Activated naive CD8-positive, alpha-beta T cell treated with anti-CD3 and anti-CD28 coated beads, Interleukin-2, amount 10 ng/mL, durations not matched to agents 7 days and 5 days (primary cell): ENCODE measurements at regions not wholly inside any gene's neighbourhood (a gene's known extent, or its start where the extent isn't known, plus 50 kb on each side); places are given as distances from the start of the nearest gene placed in this dataset.
"Not testable (repeated sequence)": the region's sequence is repeated elsewhere in the genome, so short reads cannot be mapped to it uniquely, and the experiment has no call there.

Experiments
- ATAC-seq: fragments of 150-1000 bp; cut with Tn5 transposase; one replicate; pipeline ENCODE4 v1.10.0; 2021; ENCODE audit warnings: low read depth, moderate library complexity
- POLR2A ChIA-PET: fragments of 350-600 bp; sonication (Branson Sonifier 250); formaldehyde crosslinking; loops from one replicate; lab custom pipeline; 2021; ENCODE audit warnings: antibody characterized with exemption; lab: Charles Lee
- DNase-seq: peaks from one replicate; pipeline ENCODE4 v3.0.0; 2021
- H3K27ac Mint-ChIP-seq: one replicate; pipeline ENCODE4 v1.8.0; 2022; ENCODE audit warnings: mild to moderate bottlenecking, mixed read lengths
- H3K27me3 Mint-ChIP-seq: one replicate; pipeline ENCODE4 v1.8.0; 2022; ENCODE audit warnings: mild to moderate bottlenecking, moderate library complexity, mixed read lengths
- H3K36me3 Mint-ChIP-seq: one replicate; pipeline ENCODE4 v1.8.0; 2021; ENCODE audit warnings: mild to moderate bottlenecking, mixed read lengths
- H3K4me1 Mint-ChIP-seq: one replicate; pipeline ENCODE4 v1.8.0; 2021; ENCODE audit warnings: mixed read lengths
- H3K4me3 Mint-ChIP-seq: one replicate; pipeline ENCODE4 v1.8.0; 2022; ENCODE audit warnings: mild to moderate bottlenecking, moderate library complexity, mixed read lengths
- H3K9me3 Mint-ChIP-seq: one replicate; pipeline ENCODE4 v1.8.0; 2021; ENCODE audit warnings: mixed read lengths

DNA sequence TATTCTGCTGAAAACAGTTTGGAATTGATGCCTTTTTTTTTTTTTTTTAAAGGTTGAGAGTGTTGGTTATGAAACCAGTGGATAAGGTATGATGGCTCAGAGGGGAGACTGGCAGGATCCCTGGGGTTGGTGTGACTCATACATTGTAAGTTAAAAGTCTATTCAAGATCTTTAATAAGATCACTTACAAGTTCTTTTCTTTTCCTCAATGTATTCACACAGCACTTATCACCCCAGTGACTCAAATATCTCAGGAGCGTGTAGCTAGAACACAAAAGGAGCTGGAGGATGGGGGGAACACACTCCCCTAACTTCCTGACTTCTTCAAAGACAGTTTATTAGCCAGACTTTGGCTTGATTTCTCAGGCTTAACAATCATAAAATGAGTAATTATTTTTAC lies 285.3 kb downstream of the SV2B start:
- H3K27me3 Mint-ChIP-seq: peaks cover 16% of the 10 kb centered on the region
- DNase-seq (no peak), ATAC-seq (no peak)
- H3K4me3 Mint-ChIP-seq: no peak overlapping the region
- peaks cover 20% of the 10 kb centered on the region for H3K9me3 Mint-ChIP-seq
- H3K4me1 Mint-ChIP-seq: peaks cover 9% of the 10 kb centered on the region
- POLR2A ChIA-PET: no interaction called here
- H3K36me3 Mint-ChIP-seq: peaks cover 30% of the 10 kb centered on the region
- no peak overlapping the region for H3K27ac Mint-ChIP-seq

- ATAC-seq (no peak), DNase-seq (no peak)
- H3K27ac Mint-ChIP-seq: no peak overlapping the region
- peaks cover 12% of the 10 kb centered on the region for H3K9me3 Mint-ChIP-seq
- peaks cover 11% of the 10 kb centered on the region for H3K36me3 Mint-ChIP-seq
- H3K4me3 Mint-ChIP-seq: no peak overlapping the region
- no peaks in the 10 kb centered on the region for H3K4me1 Mint-ChIP-seq
- POLR2A ChIA-PET: no interaction called here
- peaks cover 6% of the 10 kb centered on the region for H3K27me3 Mint-ChIP-seq
Observed at GRCh38 chr15:91393186-91393585, 293.1 kb downstream of the SV2B start.

GRCh38 chr15:91400481-91400880 lies 300.4 kb downstream of the SV2B start:
- Mint-ChIP-seq H3K27me3 (peaks cover 6% of the 10 kb centered on the region), H3K36me3 (peaks cover 14% of the 10 kb centered on the region), H3K4me1 (no peaks in the 10 kb centered on the region), H3K27ac (no peak overlapping the region), H3K4me3 (no peak overlapping the region), H3K9me3 (peaks cover 8% of the 10 kb centered on the region)
- POLR2A ChIA-PET: no interaction called here
- no peak for DNase-seq
- ATAC-seq: no peak

GRCh38 chr15:91407269-91407889 lies 307.3 kb downstream of the SV2B start:
- POLR2A ChIA-PET: interaction anchor here (0.7 to 1.2 kb wide), 3 partner anchors 20 to 64 kb away, joined by 3 to 5 read pairs (median 4); no protein-coding TSS in a partner anchor
- H3K4me3 Mint-ChIP-seq: peak overlapping the region; percentile 26
- peak; percentile 98 for ATAC-seq

DNA sequence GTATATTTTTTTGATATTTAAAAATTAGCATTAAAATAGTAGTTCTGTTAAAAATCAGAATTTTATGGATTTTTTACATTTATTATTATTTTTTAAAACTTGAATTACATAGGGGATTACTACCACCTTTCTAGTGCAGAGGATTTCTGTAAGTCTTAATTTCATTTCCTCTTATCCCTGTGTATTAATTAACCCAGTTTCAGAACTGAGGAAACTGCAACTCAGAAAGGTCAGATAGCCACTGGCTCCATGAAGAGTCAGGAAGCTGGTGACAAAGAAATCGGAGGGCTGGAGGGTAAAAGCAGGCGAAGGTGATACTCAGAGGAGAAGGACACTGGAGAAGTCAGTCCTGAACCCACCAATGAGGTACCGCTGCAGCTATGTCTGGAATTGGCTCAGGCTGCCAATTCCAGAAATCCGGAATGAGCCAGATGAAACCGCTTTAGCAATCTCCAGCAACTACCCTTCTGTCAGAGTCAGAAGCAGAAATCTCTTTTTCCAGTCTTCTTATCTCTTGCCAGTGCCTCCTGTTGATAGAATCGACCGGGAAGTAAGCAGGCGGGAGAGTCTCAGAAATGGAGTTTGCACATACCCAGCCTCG lies 308.5 kb downstream of the SV2B start:
- DNase-seq (no peak), ATAC-seq (no peak)
- H3K36me3 Mint-ChIP-seq: peaks cover 10% of the 10 kb centered on the region
- POLR2A ChIA-PET: no interaction called here
- H3K4me3 Mint-ChIP-seq: no peak overlapping the region
- H3K27ac Mint-ChIP-seq: no peak overlapping the region
- H3K4me1 Mint-ChIP-seq: peaks cover 22% of the 10 kb centered on the region
- H3K9me3 Mint-ChIP-seq: peaks cover 7% of the 10 kb centered on the region
- H3K27me3 Mint-ChIP-seq: peaks cover 5% of the 10 kb centered on the region

More at GRCh38 chr15:91407269-91407889, 307.3 kb downstream of the SV2B start:
- DNase-seq: peak; percentile 41
- Mint-ChIP-seq H3K27me3 (peaks cover 8% of the 10 kb centered on the region), H3K36me3 (peaks cover 9% of the 10 kb centered on the region), H3K9me3 (peaks cover 6% of the 10 kb centered on the region), H3K27ac (peak overlapping the region; percentile 78), H3K4me1 (peaks cover 20% of the 10 kb centered on the region)

GRCh38 chr15:91409387-91409786 lies 309.3 kb downstream of the SV2B start:
- DNase-seq (no peak), ATAC-seq (no peak)
- Mint-ChIP-seq H3K4me3 (no peak overlapping the region), H3K36me3 (peaks cover 15% of the 10 kb centered on the region), H3K27me3 (peaks cover 5% of the 10 kb centered on the region), H3K9me3 (peaks cover 11% of the 10 kb centered on the region), H3K4me1 (peaks cover 22% of the 10 kb centered on the region), H3K27ac (no peak overlapping the region)
- POLR2A ChIA-PET: no interaction called here

DNA sequence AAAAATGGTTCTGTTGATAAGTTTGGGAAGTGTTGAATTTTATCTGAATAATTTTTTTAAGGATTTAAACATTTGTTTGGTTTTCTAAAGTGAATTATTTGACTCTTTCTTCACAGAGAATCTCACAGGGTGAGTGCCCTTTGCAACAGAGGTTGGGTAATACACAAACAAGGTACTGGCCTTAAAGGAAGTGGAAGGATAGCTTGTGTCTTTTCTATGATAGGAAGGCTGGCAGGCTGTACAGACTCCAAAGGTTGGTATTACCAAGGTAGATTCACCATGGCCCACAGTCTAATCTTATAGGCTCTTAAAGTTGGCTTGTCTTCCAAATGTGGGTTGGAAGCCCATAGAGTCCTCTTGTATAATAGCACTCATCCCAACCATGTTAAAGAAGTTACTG lies 311.5 kb downstream of the SV2B start:
- H3K4me3 Mint-ChIP-seq: no peak overlapping the region
- POLR2A ChIA-PET: no interaction called here
- H3K27ac Mint-ChIP-seq: no peak overlapping the region
- DNase-seq (no peak), ATAC-seq (no peak)
- peaks cover 15% of the 10 kb centered on the region for H3K36me3 Mint-ChIP-seq
- peaks cover 12% of the 10 kb centered on the region for H3K9me3 Mint-ChIP-seq
- peaks cover 22% of the 10 kb centered on the region for H3K4me1 Mint-ChIP-seq
- H3K27me3 Mint-ChIP-seq: peaks cover 2% of the 10 kb centered on the region

GRCh38 chr15:91412138-91412928 lies 312.3 kb downstream of the SV2B start:
- Mint-ChIP-seq H3K36me3 (peaks cover 15% of the 10 kb centered on the region), H3K27me3 (peaks cover 8% of the 10 kb centered on the region), H3K9me3 (peaks cover 12% of the 10 kb centered on the region), H3K27ac (no peak overlapping the region), H3K4me3 (no peak overlapping the region), H3K4me1 (peaks cover 18% of the 10 kb centered on the region)
- ATAC-seq: no peak
- DNase-seq: no peak
- POLR2A ChIA-PET: interaction anchor here (0.6 kb wide), 1 partner anchor 166 kb away, joined by 3 read pairs; no protein-coding TSS in a partner anchor

DNA sequence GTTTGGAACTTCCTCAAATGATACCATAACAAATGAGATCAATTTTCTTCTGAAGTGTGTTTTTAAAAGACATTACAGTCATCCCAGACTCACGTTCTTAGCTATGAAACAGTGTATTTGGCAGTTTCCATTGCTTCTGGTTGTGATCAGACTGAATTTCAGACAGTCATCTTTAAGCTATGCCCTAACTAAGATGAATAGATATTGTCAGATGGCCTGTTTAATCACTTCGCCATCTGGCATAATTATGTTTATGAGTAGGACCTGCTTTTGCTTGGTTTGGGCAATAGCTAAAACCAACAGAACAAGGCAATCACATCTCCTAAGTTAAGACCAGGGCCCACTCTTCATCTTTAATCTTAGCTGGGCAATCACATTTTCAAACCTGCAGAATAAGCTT lies 313.1 kb downstream of the SV2B start:
- no peak for ATAC-seq
- H3K27me3 Mint-ChIP-seq: peaks cover 8% of the 10 kb centered on the region
- H3K27ac Mint-ChIP-seq: no peak overlapping the region
- peaks cover 12% of the 10 kb centered on the region for H3K9me3 Mint-ChIP-seq
- H3K4me3 Mint-ChIP-seq: no peak overlapping the region
- DNase-seq: no peak
- POLR2A ChIA-PET: interaction anchor here (0.6 kb wide), 1 partner anchor 167 kb away, joined by 3 read pairs; no protein-coding TSS in a partner anchor
- peaks cover 10% of the 10 kb centered on the region for H3K4me1 Mint-ChIP-seq
- H3K36me3 Mint-ChIP-seq: peaks cover 17% of the 10 kb centered on the region

GRCh38 chr15:91414124-91414523 lies 314.1 kb downstream of the SV2B start:
- H3K27me3 Mint-ChIP-seq: peaks cover 13% of the 10 kb centered on the region
- H3K36me3 Mint-ChIP-seq: peaks cover 22% of the 10 kb centered on the region
- peaks cover 12% of the 10 kb centered on the region for H3K4me1 Mint-ChIP-seq
- H3K9me3 Mint-ChIP-seq: peaks cover 14% of the 10 kb centered on the region
- no peak for DNase-seq
- POLR2A ChIA-PET: no interaction called here
- H3K4me3 Mint-ChIP-seq: no peak overlapping the region
- ATAC-seq: no peak
- no peak overlapping the region for H3K27ac Mint-ChIP-seq

- H3K9me3 Mint-ChIP-seq: peaks cover 15% of the 10 kb centered on the region
- not testable (repeated sequence) for ATAC-seq
Observed at GRCh38 chr15:91415258-91415657, 315.2 kb downstream of the SV2B start.

GRCh38 chr15:91420689-91421088 lies 320.6 kb downstream of the SV2B start:
- H3K36me3 Mint-ChIP-seq: peaks cover 40% of the 10 kb centered on the region
- H3K27ac Mint-ChIP-seq: no peak overlapping the region
- no peak overlapping the region for H3K4me3 Mint-ChIP-seq
- peaks cover 34% of the 10 kb centered on the region for H3K4me1 Mint-ChIP-seq
- DNase-seq: no peak
- POLR2A ChIA-PET: no interaction called here
- H3K9me3 Mint-ChIP-seq: peaks cover 8% of the 10 kb centered on the region
- H3K27me3 Mint-ChIP-seq: peaks cover 11% of the 10 kb centered on the region
- no peak for ATAC-seq

More at GRCh38 chr15:91415258-91415657, 315.2 kb downstream of the SV2B start:
- H3K27ac Mint-ChIP-seq, DNase-seq, POLR2A ChIA-PET, H3K4me3 Mint-ChIP-seq: not testable (repeated sequence)
- H3K4me1 Mint-ChIP-seq: peaks cover 11% of the 10 kb centered on the region
- peaks cover 29% of the 10 kb centered on the region for H3K36me3 Mint-ChIP-seq
- peaks cover 13% of the 10 kb centered on the region for H3K27me3 Mint-ChIP-seq

DNA sequence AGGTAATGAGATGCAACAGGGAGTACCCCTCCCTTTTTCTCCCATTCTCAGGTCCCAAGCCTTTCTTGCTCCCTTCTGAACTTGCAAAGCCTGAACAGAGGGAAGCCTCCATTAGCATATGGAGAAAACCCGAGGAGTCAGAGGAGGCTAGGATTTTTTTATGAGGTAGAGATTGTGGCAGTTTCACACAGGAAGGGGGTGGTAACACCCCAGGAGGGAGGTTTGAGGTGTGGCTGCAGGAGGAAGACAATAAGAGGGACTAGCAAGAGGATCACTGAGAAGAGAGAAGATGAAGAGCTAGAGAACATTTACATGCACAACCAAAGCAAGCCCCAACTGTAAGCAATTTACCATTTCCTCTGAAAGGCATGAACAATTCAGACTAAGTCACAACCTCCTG lies 322.7 kb downstream of the SV2B start:
- DNase-seq (no peak), ATAC-seq (peak; percentile 92)
- Mint-ChIP-seq H3K27ac (peak overlapping the region; percentile 81), H3K36me3 (peaks cover 40% of the 10 kb centered on the region), H3K4me3 (peak overlapping the region; percentile 72), H3K27me3 (peaks cover 5% of the 10 kb centered on the region), H3K4me1 (peaks cover 49% of the 10 kb centered on the region), H3K9me3 (peaks cover 8% of the 10 kb centered on the region)
- POLR2A ChIA-PET: no interaction called here
